A673 (cell line): ENCODE measurements at regions not wholly inside any gene's neighbourhood (a gene's known extent, or its start where the extent isn't known, plus 50 kb on each side); places are given as distances from the start of the nearest gene placed in this dataset.

Experiments
- BruUV-seq: library from RNA; stranded (reverse); fragments of 400-500 nt; replicated peaks from 2 replicates; lab custom pipeline; 2021; lab: Mats Ljungman, UMichigan
- CTCF ChIA-PET: fragments of 300-600 bp; sonication (Branson Sonifier 250); formaldehyde crosslinking; loops from one replicate; lab custom pipeline; 2022; ENCODE audit warnings: antibody characterized with exemption; lab: Charles Lee
- POLR2A ChIA-PET: fragments of 300-600 bp; sonication (Branson Sonifier 250); formaldehyde crosslinking; loops from one replicate; lab custom pipeline; 2022; ENCODE audit warnings: antibody characterized with exemption; ENCODE audit not compliant: low non-redundant PET; lab: Charles Lee
- DNase-seq: peaks from one replicate; pipeline ENCODE4 v3.0.0-alpha.2; 2015; ENCODE audit warnings: low spot score
- H3K27ac ChIP-seq: fragments of 200-600 bp; sonication (generic); 2 replicates; pipeline ENCODE4 v1.5.1; 2016; ENCODE audit warnings: mixed run types, low read depth, mild to moderate bottlenecking, mixed read lengths, antibody characterized with exemption, low read length; ENCODE audit not compliant: poor library complexity, severe bottlenecking
- H3K27me3 ChIP-seq: fragments of 200-600 bp; sonication (generic); replicated peaks from 2 replicates; pipeline ENCODE4 v1.6.1; 2017; ENCODE audit warnings: mixed run types, low read depth, mild to moderate bottlenecking, mixed read lengths, antibody characterized with exemption, low read length; ENCODE audit not compliant: insufficient read depth, poor library complexity
- H3K36me3 ChIP-seq: fragments of 200-600 bp; sonication (generic); 2 replicates; pipeline ENCODE4 v1.6.1; 2016; ENCODE audit warnings: mixed run types, mild to moderate bottlenecking, mixed read lengths, antibody characterized with exemption, low read length; ENCODE audit not compliant: insufficient read depth, poor library complexity, severe bottlenecking
- H3K4me1 ChIP-seq: fragments of 200-600 bp; sonication (generic); 2 replicates; pipeline ENCODE4 v1.6.1; 2017; ENCODE audit warnings: mixed run types, mild to moderate bottlenecking, mixed read lengths, antibody characterized with exemption, low read length; ENCODE audit not compliant: insufficient read depth, poor library complexity, severe bottlenecking
- H3K4me3 ChIP-seq: fragments of 200-600 bp; sonication (generic); 2 replicates; pipeline ENCODE4 v1.5.1; 2016; ENCODE audit warnings: low read depth, mixed run types, mild to moderate bottlenecking, mixed read lengths, low read length; ENCODE audit not compliant: poor library complexity, severe bottlenecking
- H3K9me3 ChIP-seq: fragments of 200-600 bp; sonication (generic); 2 replicates; pipeline ENCODE4 v1.6.1; 2016; ENCODE audit warnings: mixed run types, low read depth, mild to moderate bottlenecking, mixed read lengths, antibody characterized with exemption, low read length; ENCODE audit not compliant: poor library complexity, severe bottlenecking
- CTCF ChIP-seq: fragments of 300-800, 200-600 bp; sonication (generic); conservative IDR thresholded peaks from 2 replicates; pipeline ENCODE4 v1.5.1; 2017; ENCODE audit warnings: low read depth, mild to moderate bottlenecking, antibody characterized with exemption, low read length, moderate library complexity, mixed read lengths
- EZH2 ChIP-seq: fragments of 200-600 bp; sonication (generic); IDR thresholded peaks from 2 replicates; pipeline ENCODE4 v1.6.1; 2017; ENCODE audit warnings: borderline replicate concordance, low read depth, mild to moderate bottlenecking, mixed read lengths, antibody characterized with exemption, low read length; ENCODE audit not compliant: poor library complexity, severe bottlenecking
- intact Hi-C: fragments of 100-400 bp; cut with micrococcal nuclease; formaldehyde crosslinking; loops from one replicate; pipeline ENCODE4 v1.10.0; 2022; ENCODE audit not compliant: unreplicated experiment

- CTCF ChIA-PET, result no interaction called here
- Histone ChIP-seq H3K27ac (no peak overlapping the region), H3K4me3 (no peak overlapping the region), H3K27me3 (peaks cover 59% of the 10 kb centered on the region), H3K4me1 (no peaks in the 10 kb centered on the region), H3K36me3 (no peaks in the 10 kb centered on the region), H3K9me3 (no peaks in the 10 kb centered on the region)
- TF ChIP-seq CTCF (no peak), EZH2 (no peak)
- intact Hi-C loops, result no loop called here
- POLR2A ChIA-PET, result no interaction called here
- no peak for DNase-seq
- no TSS peak for BruUV-seq
These were observed 897.7 kb downstream of the TRIML1 start for GRCh38 chr4:189036906-189037305.

DNA sequence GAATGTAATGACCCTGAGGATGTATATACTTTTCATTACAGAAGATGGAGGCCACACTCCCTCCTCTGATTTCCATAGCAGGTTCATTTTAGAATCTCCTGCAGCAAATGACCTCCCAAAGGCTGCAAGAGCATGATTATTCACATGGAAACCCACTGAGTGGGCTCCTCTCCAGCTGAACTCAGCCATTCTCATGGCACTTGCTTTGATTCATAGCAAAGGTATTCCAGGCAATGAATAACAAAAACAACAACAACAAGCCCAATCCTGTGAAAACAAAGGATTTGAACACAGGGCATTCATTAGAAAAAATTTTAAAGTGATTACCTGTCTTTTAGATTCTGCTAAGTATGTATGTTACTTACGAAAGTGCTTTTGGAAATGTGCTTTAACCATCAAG lies 894.0 kb upstream of the FRG1 start:
- peaks cover 87% of the 10 kb centered on the region for H3K27me3 ChIP-seq
- intact Hi-C loops, result no loop called here
- POLR2A ChIA-PET, result no interaction called here
- no peak overlapping the region for H3K27ac ChIP-seq
- CTCF ChIA-PET, result no interaction called here
- H3K4me3 ChIP-seq, result no peak overlapping the region
- H3K36me3 ChIP-seq, result no peaks in the 10 kb centered on the region
- DNase-seq, result no peak
- no peaks in the 10 kb centered on the region for H3K9me3 ChIP-seq
- BruUV-seq, result no TSS peak
- no peaks in the 10 kb centered on the region for H3K4me1 ChIP-seq
- no peak for TF ChIP-seq EZH2
- no peak for TF ChIP-seq CTCF

DNA sequence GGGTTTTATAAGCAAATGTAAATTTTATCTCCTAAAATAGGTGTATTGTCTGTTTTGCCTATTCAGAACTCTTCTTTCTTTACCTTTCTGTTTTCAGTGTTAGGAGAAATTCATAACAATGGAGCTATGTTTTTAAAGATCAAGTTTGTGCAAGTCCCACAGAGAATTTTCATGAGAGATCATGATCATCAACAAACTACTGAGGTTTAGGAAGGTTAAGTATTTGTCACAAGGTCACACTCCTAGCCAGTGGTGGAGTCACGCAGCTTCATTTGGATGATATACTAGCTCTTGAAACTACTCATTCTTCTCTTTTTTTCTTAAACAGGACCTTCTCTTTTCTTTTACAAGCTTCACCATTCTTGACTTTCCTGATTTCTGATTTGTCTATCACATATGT lies 892.6 kb upstream of the FRG1 start:
- H3K27ac ChIP-seq, result no peak overlapping the region
- no peaks in the 10 kb centered on the region for H3K9me3 ChIP-seq
- POLR2A ChIA-PET, result no interaction called here
- CTCF ChIA-PET, result no interaction called here
- no peak for TF ChIP-seq CTCF
- no peak for TF ChIP-seq EZH2
- H3K4me1 ChIP-seq, result no peaks in the 10 kb centered on the region
- H3K27me3 ChIP-seq, result peaks cover 84% of the 10 kb centered on the region
- no peak overlapping the region for H3K4me3 ChIP-seq
- H3K36me3 ChIP-seq, result no peaks in the 10 kb centered on the region
- intact Hi-C loops, result no loop called here
- no TSS peak for BruUV-seq
- no peak for DNase-seq
